Testis (tissue), 2 donors: ENCODE measurements at regions not wholly inside any gene's neighbourhood (a gene's known extent, or its start where the extent isn't known, plus 50 kb on each side); places are given as distances from the start of the nearest gene placed in this dataset.

Source experiments
- DNase-seq: peaks from one replicate; pipeline ENCODE4 v3.0.0-alpha.2; 2019
- H3K27ac ChIP-seq, 2 donors: fragments of 200-600 bp; sonication (generic); one replicate each; pipeline ENCODE4 v1.5.1; 2019
- H3K27me3 ChIP-seq: fragments of 200-600 bp; sonication (generic); one replicate; pipeline ENCODE4 v1.5.1; 2019
- H3K36me3 ChIP-seq: fragments of 200-600 bp; sonication (generic); one replicate; pipeline ENCODE4 v1.5.1; 2017; ENCODE audit warnings: low read depth; ENCODE audit errors: missing control alignments
- H3K4me1 ChIP-seq: fragments of 200-600 bp; sonication (generic); one replicate; pipeline ENCODE4 v1.5.1; 2019
- H3K4me3 ChIP-seq, 2 donors: fragments of 200-600 bp; sonication (generic); one replicate each; pipeline ENCODE4 v1.5.1; 2017 to 2019
- H3K9me3 ChIP-seq: fragments of 200-600 bp; sonication (generic); one replicate; pipeline ENCODE4 v1.5.1; 2017
- CTCF ChIP-seq, 3 experiments: fragments of 450-650 bp in 2 of 3; fragments of 200-600 bp in 1 of 3; sonication (generic) in 1 of 3; IDR thresholded peaks; one replicate each; pipeline ENCODE4 v1.5.1; 2016 to 2019; ENCODE audit warnings: antibody characterized with exemption in 3 of 3, mild to moderate bottlenecking in 2 of 3, moderate library complexity in 1 of 3
- POLR2A ChIP-seq: fragments of 450-650 bp; IDR thresholded peaks from one replicate; pipeline ENCODE4 v1.6.1; 2017; ENCODE audit warnings: antibody characterized with exemption, mild to moderate bottlenecking, moderate library complexity
- WGBS, 2 donors: methylation state at CpG; one replicate each; pipeline ENCODE4 v1.1.5; 2018; 5-methylcytosine and 5-hydroxymethylcytosine counted together
- intact Hi-C: fragments of 100-400 bp; cut with DNase I; formaldehyde crosslinking; loops from one replicate; pipeline ENCODE4 v1.15.1; 2023; ENCODE audit warnings: low total_unique reads

DNA sequence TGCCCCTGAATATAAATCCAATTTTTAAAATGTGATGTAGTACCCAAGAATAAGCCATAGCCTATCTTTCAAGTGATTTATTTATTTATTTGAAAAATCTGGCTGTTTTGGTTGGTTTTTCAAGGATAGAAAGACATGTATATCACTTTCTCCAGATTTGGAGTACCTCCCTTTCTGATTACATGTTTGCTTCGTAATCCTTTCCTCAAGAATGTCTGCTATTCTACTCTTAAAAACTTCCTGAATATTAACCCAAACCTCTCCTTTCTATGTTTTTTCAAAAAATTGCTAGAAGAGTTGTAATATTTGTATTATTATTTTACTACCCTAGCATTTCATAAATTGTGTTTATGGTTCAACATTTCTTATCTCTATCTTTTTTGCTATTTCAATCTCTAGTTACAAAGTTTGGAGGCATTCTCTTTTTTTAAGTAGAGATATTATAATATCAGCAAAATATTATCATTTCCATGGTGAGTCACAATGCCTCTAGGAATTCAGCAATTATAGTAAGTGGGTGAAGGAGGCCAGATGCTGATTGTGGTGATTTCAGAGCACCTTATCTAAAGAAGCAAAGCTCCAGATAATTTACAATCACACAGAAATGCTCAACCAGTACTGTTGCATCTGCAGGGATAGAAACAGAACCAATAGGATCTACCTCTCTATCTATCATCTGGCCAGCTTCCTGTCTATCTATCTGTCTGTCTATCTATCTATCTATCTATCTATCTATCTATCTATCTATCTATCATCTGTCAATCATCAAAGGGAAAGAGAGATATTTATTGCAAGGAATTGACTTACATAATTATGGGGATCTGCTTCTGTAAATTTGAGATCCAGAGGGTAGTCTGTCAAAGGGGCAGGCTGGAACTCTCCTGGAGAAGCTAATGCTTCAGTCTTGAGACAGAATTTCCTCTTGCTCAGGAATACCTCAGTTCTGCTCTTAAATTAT, 412.5 kb upstream of the SEMA3C start:
- WGBS, 2 donors, result 26 to 27% methylated on average over 1 of the region's 1 CpG
- TF ChIP-seq CTCF (IDR thresholded peaks at IDR 0.05) (no peak), POLR2A (no peak)
- Histone ChIP-seq H3K27me3 (no peaks in the 10 kb centered on the region), H3K4me1 (no peaks in the 10 kb centered on the region), H3K4me3 (no peak overlapping the region), H3K9me3 (no peaks in the 10 kb centered on the region), H3K36me3 (no peaks in the 10 kb centered on the region), H3K27ac (no peak overlapping the region)
- intact Hi-C loops, result no loop called here
- no peak for DNase-seq

- WGBS, 2 donors, result 94 to 97% methylated on average over 1 of the region's 1 CpG
- Histone ChIP-seq H3K27me3 (no peaks in the 10 kb centered on the region), H3K27ac (no peak overlapping the region), H3K4me3 (no peak overlapping the region), H3K9me3 (no peaks in the 10 kb centered on the region), H3K36me3 (no peaks in the 10 kb centered on the region), H3K4me1 (no peaks in the 10 kb centered on the region)
- DNase-seq, result no peak
- intact Hi-C loops, result no loop called here
- TF ChIP-seq CTCF (IDR thresholded peaks at IDR 0.05), result no peak
- no peak for TF ChIP-seq POLR2A
Measured at GRCh38 chr7:81330108-81330507, 411.3 kb upstream of the SEMA3C start.

DNA sequence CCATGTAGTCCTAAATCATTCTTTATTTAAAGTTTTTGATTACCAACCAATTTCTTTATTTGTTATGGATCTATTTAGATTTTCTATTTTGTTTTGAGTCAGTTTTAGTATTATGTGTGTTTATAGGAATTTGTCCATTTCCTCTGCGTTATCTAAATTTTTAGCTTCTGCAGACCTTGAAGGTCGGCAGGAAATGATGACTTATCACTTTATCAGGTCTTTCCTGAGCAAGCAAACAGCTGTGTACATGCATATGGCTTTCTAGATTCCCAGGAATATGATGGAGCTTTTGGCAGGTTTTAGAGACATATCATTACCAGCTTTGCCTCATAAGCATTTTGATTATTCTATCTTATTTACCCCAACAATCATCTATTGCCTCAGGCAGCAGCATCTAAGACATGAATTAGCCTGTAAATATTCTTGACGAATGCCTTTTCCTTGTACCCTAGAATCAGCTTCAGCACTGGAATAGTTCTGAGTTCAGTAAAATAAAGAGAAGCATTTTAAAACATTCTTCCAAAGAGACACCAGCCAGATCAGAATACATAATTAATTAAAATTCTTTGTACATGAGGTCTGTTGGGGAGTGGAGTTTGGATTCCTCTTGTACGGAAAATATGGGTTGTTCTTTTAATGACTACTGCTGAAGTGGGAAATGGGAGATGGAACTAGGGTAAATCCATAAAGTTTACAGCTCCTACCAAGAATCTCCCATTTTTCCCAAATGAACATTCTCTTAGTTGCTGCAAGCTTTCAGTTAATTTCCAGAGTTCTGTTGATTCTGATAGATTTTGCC, 408.8 kb upstream of the SEMA3C start:
- no peak for DNase-seq
- H3K4me3 ChIP-seq, result no peak overlapping the region
- intact Hi-C loops, result no loop called here
- H3K9me3 ChIP-seq, result no peaks in the 10 kb centered on the region
- no peaks in the 10 kb centered on the region for H3K36me3 ChIP-seq
- no peaks in the 10 kb centered on the region for H3K27me3 ChIP-seq
- TF ChIP-seq CTCF (IDR thresholded peaks at IDR 0.05), result no peak
- TF ChIP-seq POLR2A, result no peak
- H3K27ac ChIP-seq, result no peak overlapping the region
- WGBS, 2 donors, result 66 to 79% methylated on average over 4 of the region's 4 CpGs
- H3K4me1 ChIP-seq, result no peaks in the 10 kb centered on the region

- 90 to 95% methylated on average over 1 of the region's 1 CpG for WGBS, 2 donors
- no peak for DNase-seq
- intact Hi-C loops, result no loop called here
- no peak overlapping the region for H3K4me3 ChIP-seq
- H3K27ac ChIP-seq, result no peak overlapping the region
- no peaks in the 10 kb centered on the region for H3K9me3 ChIP-seq
- no peak for TF ChIP-seq CTCF (IDR thresholded peaks at IDR 0.05)
- TF ChIP-seq POLR2A, result no peak
- no peaks in the 10 kb centered on the region for H3K36me3 ChIP-seq
- H3K27me3 ChIP-seq, result no peaks in the 10 kb centered on the region
- no peaks in the 10 kb centered on the region for H3K4me1 ChIP-seq
Measured at GRCh38 chr7:81321949-81322348, 403.1 kb upstream of the SEMA3C start.
